BLaER1 (cell line): ENCODE measurements at regions not wholly inside any gene's neighbourhood (a gene's known extent, or its start where the extent isn't known, plus 50 kb on each side); places are given as distances from the start of the nearest gene placed in this dataset.

Experiments used
- H3K27ac ChIP-seq: shearing (Covaris generic); formaldehyde crosslinking; 2 replicates; pipeline ENCODE4 v1.8.1; 2022
- H3K27me3 ChIP-seq: shearing (Covaris generic); formaldehyde crosslinking; 2 replicates; pipeline ENCODE4 v1.8.1; 2022
- H3K36me3 ChIP-seq: shearing (Covaris generic); formaldehyde crosslinking; 2 replicates; pipeline ENCODE4 v1.8.1; 2022
- H3K4me1 ChIP-seq: shearing (Covaris generic); formaldehyde crosslinking; 2 replicates; pipeline ENCODE4 v1.8.1; 2022
- H3K4me2 ChIP-seq: shearing (Covaris generic); formaldehyde crosslinking; 2 replicates; pipeline ENCODE4 v1.8.1; 2022
- H3K4me3 ChIP-seq: shearing (Covaris generic); formaldehyde crosslinking; 2 replicates; pipeline ENCODE4 v1.8.1; 2022
- H3K9ac ChIP-seq: shearing (Covaris generic); formaldehyde crosslinking; 2 replicates; pipeline ENCODE4 v1.8.1; 2022
- H3K9me3 ChIP-seq: shearing (Covaris generic); formaldehyde crosslinking; 2 replicates; pipeline ENCODE4 v1.8.1; 2022
- H4K20me1 ChIP-seq: shearing (Covaris generic); formaldehyde crosslinking; 2 replicates; pipeline ENCODE4 v1.8.1; 2022
- Cebpa-rat ChIP-seq: shearing (Covaris generic); IDR thresholded peaks from 2 replicates; pipeline ENCODE4 v1.8.1; 2022

DNA sequence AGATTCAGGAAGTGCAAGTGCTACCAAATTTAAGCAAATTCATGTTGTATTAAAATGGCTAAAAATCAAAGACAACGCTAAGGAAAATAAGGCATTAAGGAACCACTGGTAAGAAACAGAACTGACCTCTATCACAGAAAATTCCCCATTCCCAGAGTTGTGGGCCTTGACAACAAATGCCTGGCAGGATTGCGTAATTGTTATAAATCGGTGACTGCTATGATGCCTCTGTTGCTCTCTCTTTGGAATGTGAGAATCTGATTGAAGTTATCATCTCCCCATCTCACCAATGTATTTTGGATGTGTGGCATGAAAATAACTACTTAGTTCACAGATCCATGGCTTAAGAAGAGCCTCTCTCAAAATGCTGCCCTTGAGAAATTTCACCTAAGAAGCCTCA is 257.3 kb downstream of the OGFRL1 start:
- H3K27ac ChIP-seq, result no peak overlapping the region
- no peak overlapping the region for H3K4me3 ChIP-seq
- H3K9ac ChIP-seq, result no peak overlapping the region
- no peaks in the 10 kb centered on the region for H3K4me1 ChIP-seq
- no peaks in the 10 kb centered on the region for H3K9me3 ChIP-seq
- H3K36me3 ChIP-seq, result no peaks in the 10 kb centered on the region
- H3K27me3 ChIP-seq, result no peaks in the 10 kb centered on the region
- no peaks in the 10 kb centered on the region for H4K20me1 ChIP-seq
- H3K4me2 ChIP-seq, result no peak overlapping the region
- peak; percentile 56; the same call in 1 of the 2 replicates for TF ChIP-seq Cebpa-rat

GRCh38 chr6:71551798-71552197 is 263.2 kb downstream of the OGFRL1 start:
- Histone ChIP-seq H3K27me3 (no peaks in the 10 kb centered on the region), H3K27ac (no peak overlapping the region), H4K20me1 (no peaks in the 10 kb centered on the region), H3K9me3 (peaks cover 26% of the 10 kb centered on the region), H3K9ac (no peak overlapping the region), H3K4me3 (no peak overlapping the region), H3K36me3 (no peaks in the 10 kb centered on the region), H3K4me2 (no peak overlapping the region), H3K4me1 (no peaks in the 10 kb centered on the region)
- TF ChIP-seq Cebpa-rat, result no peak

DNA sequence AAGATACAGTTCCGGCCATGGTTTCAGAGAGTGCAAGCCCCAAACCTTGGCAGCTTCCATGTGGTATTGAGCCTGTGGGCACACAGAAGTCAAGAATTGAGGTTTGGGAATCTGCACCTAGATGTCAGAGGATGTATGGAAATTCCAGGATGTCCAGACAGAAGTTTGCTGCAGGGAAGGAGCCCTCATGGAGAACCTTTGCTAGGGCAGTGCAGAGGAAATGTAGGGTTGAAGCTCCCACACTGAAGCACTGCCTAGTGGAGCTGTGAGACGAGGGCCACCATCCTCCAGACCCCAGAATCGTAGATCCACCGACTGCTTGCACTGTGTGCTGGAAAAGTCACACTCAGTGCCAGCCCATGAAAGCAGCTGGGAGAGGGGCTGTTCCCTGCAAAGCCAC is 267.5 kb downstream of the OGFRL1 start:
- Histone ChIP-seq H3K4me1 (no peaks in the 10 kb centered on the region), H3K4me2 (no peak overlapping the region)

GRCh38 chr6:71558974-71559373 is 270.4 kb downstream of the OGFRL1 start:
- Histone ChIP-seq H3K4me1 (no peaks in the 10 kb centered on the region), H3K9me3 (peaks cover 55% of the 10 kb centered on the region), H3K27me3 (no peaks in the 10 kb centered on the region), H4K20me1 (no peaks in the 10 kb centered on the region), H3K4me2 (no peak overlapping the region), H3K9ac (no peak overlapping the region), H3K4me3 (no peak overlapping the region), H3K27ac (no peak overlapping the region), H3K36me3 (no peaks in the 10 kb centered on the region)
- TF ChIP-seq Cebpa-rat, result no peak

More for the DNA sequence above, 267.5 kb downstream of the OGFRL1 start:
- Histone ChIP-seq H4K20me1 (no peaks in the 10 kb centered on the region), H3K9me3 (peaks cover 62% of the 10 kb centered on the region), H3K27ac (no peak overlapping the region), H3K36me3 (no peaks in the 10 kb centered on the region), H3K9ac (no peak overlapping the region), H3K4me3 (no peak overlapping the region), H3K27me3 (no peaks in the 10 kb centered on the region)
- TF ChIP-seq Cebpa-rat, result no peak

GRCh38 chr6:71567562-71567961 is 279.0 kb downstream of the OGFRL1 start:
- TF ChIP-seq Cebpa-rat, result no peak
- H3K36me3 ChIP-seq, result no peaks in the 10 kb centered on the region
- H3K27ac ChIP-seq, result no peak overlapping the region
- H3K9ac ChIP-seq, result no peak overlapping the region
- no peaks in the 10 kb centered on the region for H3K27me3 ChIP-seq
- H3K9me3 ChIP-seq, result no peaks in the 10 kb centered on the region
- H3K4me2 ChIP-seq, result no peak overlapping the region
- no peaks in the 10 kb centered on the region for H4K20me1 ChIP-seq
- no peak overlapping the region for H3K4me3 ChIP-seq
- no peaks in the 10 kb centered on the region for H3K4me1 ChIP-seq

DNA sequence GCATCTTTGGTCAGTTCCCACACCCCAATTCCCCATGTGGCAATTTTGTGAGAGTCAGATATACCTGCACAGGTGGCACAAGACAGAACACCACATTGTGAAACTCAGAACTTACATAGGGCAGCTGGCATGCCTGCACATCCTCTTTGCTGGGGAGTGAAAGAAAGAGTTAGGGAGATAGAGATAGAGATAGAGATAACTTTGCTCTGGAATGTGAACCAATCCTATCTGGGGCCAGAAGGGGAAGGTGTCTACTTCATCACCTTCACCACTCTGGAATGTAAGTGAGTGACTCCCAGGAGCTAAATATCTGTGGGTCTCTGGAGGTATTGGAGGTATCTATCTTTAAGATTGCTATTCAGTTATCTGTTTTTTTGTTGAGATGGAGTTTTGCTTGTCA is 289.2 kb downstream of the OGFRL1 start:
- no peak for TF ChIP-seq Cebpa-rat
- Histone ChIP-seq H3K4me2 (no peak overlapping the region), H3K27me3 (no peaks in the 10 kb centered on the region), H3K27ac (no peak overlapping the region), H3K36me3 (no peaks in the 10 kb centered on the region), H3K9ac (no peak overlapping the region), H3K4me1 (no peaks in the 10 kb centered on the region), H3K4me3 (no peak overlapping the region), H4K20me1 (no peaks in the 10 kb centered on the region), H3K9me3 (no peaks in the 10 kb centered on the region)

- Histone ChIP-seq H3K9me3 (peaks cover 5% of the 10 kb centered on the region), H3K9ac (no peak overlapping the region), H3K36me3 (no peaks in the 10 kb centered on the region), H3K4me2 (no peak overlapping the region), H3K4me3 (no peak overlapping the region), H3K27me3 (no peaks in the 10 kb centered on the region), H4K20me1 (no peaks in the 10 kb centered on the region), H3K4me1 (no peaks in the 10 kb centered on the region), H3K27ac (no peak overlapping the region)
- TF ChIP-seq Cebpa-rat, result no peak
Observed at GRCh38 chr6:71579902-71580301, 291.3 kb downstream of the OGFRL1 start.

DNA sequence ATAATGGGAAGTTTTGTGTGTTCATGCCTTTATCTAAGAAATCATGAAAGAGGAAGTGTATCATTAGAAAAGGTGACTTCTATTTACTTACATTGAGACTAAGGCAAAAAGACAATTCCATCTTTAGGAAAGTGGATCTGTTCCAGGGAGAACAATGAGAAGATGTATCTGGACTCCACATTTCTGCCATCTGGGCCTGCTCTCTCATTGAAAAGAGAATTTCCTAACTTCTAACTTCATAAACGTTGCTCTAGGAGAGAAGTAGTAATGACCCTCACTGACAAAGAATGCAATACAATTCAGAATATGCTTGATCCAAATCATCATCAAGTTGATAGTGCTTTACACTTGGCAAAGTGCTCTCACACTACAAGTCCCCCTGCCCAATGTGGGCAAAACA is 294.2 kb downstream of the OGFRL1 start:
- no peaks in the 10 kb centered on the region for H3K27me3 ChIP-seq
- TF ChIP-seq Cebpa-rat, result no peak
- no peak overlapping the region for H3K4me2 ChIP-seq
- no peak overlapping the region for H3K27ac ChIP-seq
- H3K9ac ChIP-seq, result no peak overlapping the region
- H3K36me3 ChIP-seq, result no peaks in the 10 kb centered on the region
- peaks cover 13% of the 10 kb centered on the region for H3K9me3 ChIP-seq
- no peaks in the 10 kb centered on the region for H4K20me1 ChIP-seq
- no peaks in the 10 kb centered on the region for H3K4me1 ChIP-seq
- H3K4me3 ChIP-seq, result no peak overlapping the region

GRCh38 chr6:71584712-71585436 is 296.3 kb downstream of the OGFRL1 start:
- TF ChIP-seq Cebpa-rat, result no peak
- Histone ChIP-seq H3K4me3 (no peak overlapping the region), H3K27ac (no peak overlapping the region), H3K4me1 (no peaks in the 10 kb centered on the region), H3K27me3 (no peaks in the 10 kb centered on the region), H3K4me2 (no peak overlapping the region), H4K20me1 (no peaks in the 10 kb centered on the region), H3K9me3 (peaks cover 19% of the 10 kb centered on the region), H3K9ac (no peak overlapping the region), H3K36me3 (no peaks in the 10 kb centered on the region)

DNA sequence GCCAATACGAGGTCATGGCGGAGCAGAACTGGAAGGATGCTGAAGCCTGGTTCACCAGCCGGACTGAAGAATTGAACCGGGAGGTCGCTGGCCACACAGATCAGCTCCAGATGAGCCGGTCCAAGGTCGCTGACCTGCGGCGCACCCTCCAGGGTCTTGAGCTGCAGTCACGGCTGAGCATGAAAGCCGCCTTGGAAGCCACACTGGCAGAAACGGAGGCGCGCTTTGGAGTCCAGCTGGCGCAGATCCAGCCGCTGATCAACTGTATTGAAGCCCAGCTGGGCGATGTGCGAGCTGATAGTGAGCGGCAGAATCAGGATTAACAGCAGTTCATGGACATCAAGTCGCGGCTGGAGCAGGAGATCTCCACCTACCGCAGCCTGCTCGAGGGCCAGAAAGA is 296.9 kb downstream of the OGFRL1 start:
- H3K27me3 ChIP-seq, result no peaks in the 10 kb centered on the region
- H3K27ac ChIP-seq, result no peak overlapping the region
- no peaks in the 10 kb centered on the region for H3K36me3 ChIP-seq
- no peaks in the 10 kb centered on the region for H4K20me1 ChIP-seq
- H3K9ac ChIP-seq, result no peak overlapping the region
- peaks cover 19% of the 10 kb centered on the region for H3K9me3 ChIP-seq
- H3K4me1 ChIP-seq, result no peaks in the 10 kb centered on the region
- H3K4me2 ChIP-seq, result no peak overlapping the region
- H3K4me3 ChIP-seq, result no peak overlapping the region
- TF ChIP-seq Cebpa-rat, result no peak

GRCh38 chr6:71588490-71588889 is 297.9 kb upstream of the RIMS1 start:
- Histone ChIP-seq H4K20me1 (no peaks in the 10 kb centered on the region), H3K36me3 (no peaks in the 10 kb centered on the region), H3K4me1 (no peaks in the 10 kb centered on the region), H3K27ac (no peak overlapping the region), H3K27me3 (no peaks in the 10 kb centered on the region), H3K4me3 (no peak overlapping the region), H3K4me2 (no peak overlapping the region), H3K9ac (no peak overlapping the region), H3K9me3 (peaks cover 19% of the 10 kb centered on the region)
- TF ChIP-seq Cebpa-rat, result no peak
